IMR-90 (cell line): ENCODE measurements at regions not wholly inside any gene's neighbourhood (a gene's known extent, or its start where the extent isn't known, plus 50 kb on each side); places are given as distances from the start of the nearest gene placed in this dataset.

Experiments used
- ATAC-seq: fragments of 200-7000 bp; cut with Tn5 transposase; 2 replicates; pipeline ENCODE4 v1.9.1; 2020; ENCODE audit warnings: low read depth, mild to moderate bottlenecking, moderate library complexity
- BruUV-seq: library from RNA; stranded (reverse); fragments of 400-500 nt; replicated peaks from 2 replicates; lab custom pipeline; 2021; lab: Mats Ljungman, UMichigan
- CTCF ChIA-PET: fragments of 300-600 bp; formaldehyde crosslinking; extraction: SDS; loops from one replicate; lab custom pipeline; 2021; ENCODE audit warnings: antibody characterized with exemption; lab: Yijun Ruan, JAX
- POLR2A ChIA-PET: fragments of 300-600 bp; sonication (Branson Sonifier 250); formaldehyde crosslinking; loops from one replicate; lab custom pipeline; 2022; ENCODE audit warnings: antibody characterized with exemption; ENCODE audit not compliant: unreplicated experiment; lab: Charles Lee
- DNase-seq: peaks from one replicate; pipeline ENCODE4 v3.0.0; 2013
- H2AFZ ChIP-seq: replicated peaks from 2 replicates; pipeline ENCODE3; 2013; ENCODE audit warnings: low read length, mild to moderate bottlenecking; ENCODE audit not compliant: poor library complexity
- H2AK5ac ChIP-seq: 2 replicates; pipeline ENCODE4 v1.6.1; 2013; ENCODE audit warnings: low read depth, low read length, inconsistent platforms
- H2AK9ac ChIP-seq: replicated peaks from 2 replicates; pipeline ENCODE3; 2013; ENCODE audit warnings: mild to moderate bottlenecking, low read depth, low read length, moderate library complexity; ENCODE audit not compliant: poor library complexity
- H2BK120ac ChIP-seq: 2 replicates; pipeline ENCODE4 v1.6.1; 2013; ENCODE audit warnings: low read depth, low read length, inconsistent platforms
- H2BK15ac ChIP-seq: 3 replicates; pipeline ENCODE4 v1.6.1; 2013; ENCODE audit warnings: low read depth, low read length, inconsistent platforms
- H2BK20ac ChIP-seq: 2 replicates; pipeline ENCODE4 v1.6.1; 2013; ENCODE audit warnings: low read depth, mild to moderate bottlenecking, inconsistent platforms, low read length, moderate library complexity
- H2BK5ac ChIP-seq: 2 replicates; pipeline ENCODE4 v1.6.1; 2013; ENCODE audit warnings: mild to moderate bottlenecking, low read depth, low read length, inconsistent platforms; ENCODE audit not compliant: poor library complexity, severe bottlenecking
- H3K14ac ChIP-seq: replicated peaks from 2 replicates; pipeline ENCODE4 v1.6.1; 2013; ENCODE audit warnings: low read depth, low read length, inconsistent platforms
- H3K18ac ChIP-seq: 2 replicates; pipeline ENCODE4 v1.6.1; 2013; ENCODE audit warnings: low read depth, low read length, control low read depth
- H3K23ac ChIP-seq: 2 replicates; pipeline ENCODE4 v1.6.1; 2013; ENCODE audit warnings: low read depth, low read length, inconsistent platforms
- H3K27ac ChIP-seq: 2 replicates; pipeline ENCODE4 v1.5.1; 2013; ENCODE audit warnings: mild to moderate bottlenecking, control low read depth, low read length; ENCODE audit not compliant: insufficient read depth
- H3K27me3 ChIP-seq: 2 replicates; pipeline ENCODE4 v1.6.1; 2013; ENCODE audit warnings: low read length; ENCODE audit not compliant: control insufficient read depth, insufficient read depth
- H3K36me3 ChIP-seq: 2 replicates; pipeline ENCODE4 v1.6.1; 2013; ENCODE audit warnings: low read length, mixed read lengths; ENCODE audit not compliant: control insufficient read depth, insufficient read depth
- H3K4ac ChIP-seq: 2 replicates; pipeline ENCODE4 v1.6.1; 2013; ENCODE audit warnings: low read depth, low read length, inconsistent platforms
- H3K4me1 ChIP-seq: 2 replicates; pipeline ENCODE4 v1.6.1; 2013; ENCODE audit warnings: low read length, mixed read lengths; ENCODE audit not compliant: control insufficient read depth, insufficient read depth
- H3K4me2 ChIP-seq: 2 replicates; pipeline ENCODE4 v1.6.1; 2013; ENCODE audit warnings: low read depth, mild to moderate bottlenecking, control low read depth, low read length, moderate library complexity
- H3K4me3 ChIP-seq: 2 replicates; pipeline ENCODE4 v1.5.1; 2013; ENCODE audit warnings: low read depth, mild to moderate bottlenecking, control low read depth, low read length, moderate library complexity; ENCODE audit not compliant: insufficient read depth
- H3K56ac ChIP-seq: 2 replicates; pipeline ENCODE4 v1.6.1; 2013; ENCODE audit warnings: low read length, inconsistent platforms; ENCODE audit not compliant: insufficient read depth; ENCODE audit errors: extremely low read depth
- H3K79me1 ChIP-seq, 2 experiments: 2 replicates each; pipeline ENCODE4 v1.6.1; 2013; ENCODE audit warnings: low read length in 2 of 2, inconsistent platforms in 1 of 2, low read depth in 1 of 2
- H3K9ac ChIP-seq: 2 replicates; pipeline ENCODE4 v1.6.1; 2013; ENCODE audit warnings: low read depth, low read length, control low read depth
- H3K9me1 ChIP-seq: 2 replicates; pipeline ENCODE4 v1.6.1; 2013; ENCODE audit warnings: low read length, inconsistent platforms; ENCODE audit not compliant: insufficient read depth
- H3K9me3 ChIP-seq: 2 replicates; pipeline ENCODE4 v1.6.1; 2013; ENCODE audit warnings: low read length; ENCODE audit not compliant: control insufficient read depth, insufficient read depth
- H4K20me1 ChIP-seq: 2 replicates; pipeline ENCODE4 v1.6.1; 2013; ENCODE audit warnings: low read length, inconsistent platforms; ENCODE audit not compliant: insufficient read depth
- H4K5ac ChIP-seq: 2 replicates; pipeline ENCODE4 v1.6.1; 2013; ENCODE audit warnings: mild to moderate bottlenecking, low read depth, low read length, control low read depth
- H4K8ac ChIP-seq, 2 experiments: 2 replicates each; pipeline ENCODE4 v1.6.1; 2013; ENCODE audit warnings: low read depth in 2 of 2, low read length in 2 of 2, control low read depth in 1 of 2, inconsistent platforms in 1 of 2
- H4K91ac ChIP-seq: 2 replicates; pipeline ENCODE4 v1.6.1; 2013; ENCODE audit warnings: low read depth, low read length, inconsistent platforms; ENCODE audit not compliant: insufficient read depth
- BHLHE40 ChIP-seq: fragments of 150-350 bp; IDR thresholded peaks from 2 replicates; pipeline ENCODE4 v1.6.1; 2016; ENCODE audit warnings: mild to moderate bottlenecking, low read depth, low read length
- CEBPB ChIP-seq: IDR thresholded peaks from 2 replicates; pipeline ENCODE4 v1.6.1; 2012; ENCODE audit warnings: low read depth, low read length, improper control_type of control experiment
- CHD1 ChIP-seq: IDR thresholded peaks from 2 replicates; pipeline ENCODE4 v1.6.1; 2012; ENCODE audit warnings: low read depth, low read length, improper control_type of control experiment
- FOS ChIP-seq: fragments of 150-350 bp; IDR thresholded peaks from 2 replicates; pipeline ENCODE4 v1.6.1; 2016; ENCODE audit warnings: low read depth, low read length
- MAFK ChIP-seq: IDR thresholded peaks from 2 replicates; pipeline ENCODE4 v1.6.1; 2012; ENCODE audit warnings: low read depth, low read length, improper control_type of control experiment
- NFE2L2 ChIP-seq: fragments of 150-350 bp; IDR thresholded peaks from 2 replicates; pipeline ENCODE4 v1.6.1; 2016; ENCODE audit warnings: low read depth, mild to moderate bottlenecking, low read length
- RFX5 ChIP-seq: IDR thresholded peaks from 2 replicates; pipeline ENCODE4 v1.8.0; 2012; ENCODE audit warnings: low read depth, mild to moderate bottlenecking, low read length, moderate library complexity
- USF2 ChIP-seq: fragments of 150-350 bp; IDR thresholded peaks from 2 replicates; pipeline ENCODE4 v1.6.1; 2017; ENCODE audit warnings: mild to moderate bottlenecking, antibody characterized with exemption, low read length, low read depth
- WGBS, 2 experiments: methylation state at CpG; one replicate each; pipeline versions ENCODE4 v1.1.5 to v1.1.7; 2013; ENCODE audit warnings: missing lambda C conversion rate in 2 of 2; ENCODE audit not compliant: insufficient read length in 1 of 2; ENCODE audit errors: extremely low coverage in 2 of 2; 5-methylcytosine and 5-hydroxymethylcytosine counted together
- dilution Hi-C: fragments of 300-500 bp; cut with HindIII; formaldehyde crosslinking; loops from one replicate; pipeline ENCODE4 v1.14.3; 2018; ENCODE audit warnings: low sequenced_read_pairs; ENCODE audit not compliant: unreplicated experiment
- in situ Hi-C: fragments of 300-500 bp; cut with MboI; formaldehyde crosslinking; loops from 3 replicates; pipeline ENCODE4 v1.14.3; 2019; ENCODE audit warnings: low sequenced_read_pairs, inconsistent platforms, mixed read lengths
- intact Hi-C: fragments of 100-400 bp; cut with micrococcal nuclease; formaldehyde crosslinking; loops from 2 replicates; pipeline ENCODE4 v1.10.0; 2022

DNA sequence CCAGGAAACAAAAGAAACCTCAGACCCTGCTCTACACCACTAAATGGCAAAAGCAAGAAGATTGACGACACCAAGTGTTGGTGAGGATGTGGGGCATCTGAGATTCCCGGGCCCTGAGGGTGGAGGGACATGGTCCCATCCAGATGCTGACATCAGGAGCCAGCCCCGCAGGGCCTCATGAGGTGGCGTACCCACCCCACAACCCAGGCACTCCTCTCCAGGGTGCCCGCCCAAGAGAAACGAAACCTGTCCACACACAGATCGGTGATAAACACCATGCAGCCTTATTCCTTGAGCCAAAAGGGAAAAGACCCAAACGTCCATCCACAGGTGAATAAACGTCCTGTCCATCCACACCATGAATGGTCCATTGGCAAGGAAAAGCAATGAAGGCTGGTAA lies 54.8 kb upstream of the C14orf180 start:
- Histone ChIP-seq H4K20me1 (no peaks in the 10 kb centered on the region), H2AFZ (no peak overlapping the region), H3K4ac (no peak overlapping the region), H2AK9ac (no peak overlapping the region), H3K56ac (no peak overlapping the region), H3K27ac (no peak overlapping the region), H3K4me1 (no peaks in the 10 kb centered on the region), H2BK120ac (no peak overlapping the region), H2BK20ac (no peak overlapping the region), H3K18ac (no peak overlapping the region), H3K14ac (no peak overlapping the region), H4K8ac (no peak overlapping the region), H4K91ac (no peak overlapping the region), H3K4me3 (no peak overlapping the region), H3K23ac (no peak overlapping the region), H3K9ac (no peak overlapping the region), H3K9me3 (peaks cover 21% of the 10 kb centered on the region), H3K79me1 (no peaks in the 10 kb centered on the region), H2BK5ac (no peak overlapping the region), H4K5ac (no peak overlapping the region), H3K4me2 (no peak overlapping the region), H2BK15ac (no peak overlapping the region), H3K27me3 (no peaks in the 10 kb centered on the region), H3K36me3 (no peaks in the 10 kb centered on the region), H3K9me1 (no peaks in the 10 kb centered on the region), H2AK5ac (no peak overlapping the region)
- intact Hi-C loops, result no loop called here
- dilution Hi-C loops, result no loop called here
- in situ Hi-C loops, result no loop called here
- ChIA-PET POLR2A (no interaction called here), CTCF (no interaction called here)
- no peak for TF ChIP-seq CHD1
- no peak for TF ChIP-seq USF2
- TF ChIP-seq CEBPB, result no peak
- TF ChIP-seq NFE2L2, result no peak
- no peak for TF ChIP-seq BHLHE40
- no peak for TF ChIP-seq RFX5
- TF ChIP-seq FOS, result no peak
- TF ChIP-seq MAFK, result no peak
- DNase-seq (no peak), ATAC-seq (no peak)
- WGBS, 2 experiments, result 80% methylated on average over 1 of the region's 9 CpGs; no CpG with 5 or more reads in 1 of the 2 experiments
- no TSS peak for BruUV-seq
